ENCODE measurements at regions not wholly inside any gene's neighbourhood (a gene's known extent, or its start where the extent isn't known, plus 50 kb on each side); places are given as distances from the start of the nearest gene placed in this dataset.

DNA sequence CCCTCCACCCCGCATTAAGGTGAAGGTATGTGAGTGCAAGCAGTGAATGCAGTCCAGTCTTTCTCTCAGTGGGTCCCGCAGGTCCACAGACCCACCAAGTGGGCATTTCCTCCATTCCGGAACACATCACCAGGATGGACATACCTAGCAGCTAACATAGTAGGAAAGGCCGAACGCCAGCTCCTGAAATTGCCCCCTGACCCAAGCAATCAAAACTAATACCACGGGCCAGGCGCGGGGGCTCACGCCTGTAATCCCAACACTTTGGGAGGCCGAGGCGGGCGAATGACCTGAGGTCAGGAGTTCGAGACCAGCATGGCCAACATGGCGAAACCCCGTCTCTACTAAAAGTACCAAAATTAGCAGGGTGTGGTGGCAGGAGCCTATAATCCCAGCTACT lies 71.7 kb upstream of the VSTM2B start:
- Histone ChIP-seq H3K4me1 (replicated peaks in 1 of 4; ENCODE audit: control insufficient read depth in 3 of 4, insufficient read depth in 4 of 4, low read length in 3 of 4) (no peaks in the 10 kb centered on the region), H3K9me3 (ENCODE audit: insufficient read depth in 2 of 2, low read depth in 1 of 2, low read length in 1 of 2) (peaks cover 10 to 11% of the 10 kb centered on the region in 2 experiments; a peak in 3 of 4 replicates), H2BK120ac (replicated peaks; ENCODE audit: low read depth, low read length) (no peak overlapping the region), H2BK5ac (ENCODE audit: low read depth, low read length) (no peak overlapping the region), H3K4me3 (ENCODE audit: extremely low read depth in 1 of 4, insufficient read depth in 2 of 4, low read depth in 3 of 4, low read length in 4 of 4) (no peak overlapping the region), H4K5ac (ENCODE audit: insufficient read length, low read depth, low read length) (no peak overlapping the region), H3K23ac (ENCODE audit: insufficient read length) (no peak overlapping the region), H3K4ac (replicated peaks; ENCODE audit: insufficient read length, low read depth, low read length) (no peak overlapping the region), H3K14ac (ENCODE audit: insufficient read length) (no peak overlapping the region), H2BK15ac (ENCODE audit: low read length) (no peak overlapping the region), H3K79me1 (ENCODE audit: low read depth, low read length) (no peaks in the 10 kb centered on the region), H2AFZ (ENCODE audit: low read length) (no peak overlapping the region), H2BK12ac (ENCODE audit: low read depth, low read length) (no peak overlapping the region), H4K20me1 (replicated peaks in 1 of 2; ENCODE audit: control insufficient read depth in 1 of 2, insufficient read depth in 2 of 2, low read length in 2 of 2) (no peaks in the 10 kb centered on the region), H3K18ac (ENCODE audit: extremely low read depth, low read length) (no peak overlapping the region), H3K56ac (replicated peaks; ENCODE audit: insufficient read length, low read depth, low read length) (no peak overlapping the region), H4K91ac (replicated peaks; ENCODE audit: insufficient read length, low read length) (no peak overlapping the region), H4K8ac (ENCODE audit: extremely low read depth, insufficient read depth, low read length) (no peak overlapping the region), H3K23me2 (ENCODE audit: low read depth, low read length) (no peaks in the 10 kb centered on the region), H3K27me3 (replicated peaks in 1 of 4; ENCODE audit: control insufficient read depth in 3 of 4, extremely low read depth in 1 of 4, insufficient read depth in 3 of 4, low read length in 3 of 4) (0 out of 7 replicates have a peak, but pooled peaks cover 0 to 2% (median 0%) of the 10 kb centered on the region in 4 experiments), H3K79me2 (ENCODE audit: control insufficient read depth in 1 of 2, insufficient read depth in 2 of 2, low read length in 2 of 2) (no peaks in the 10 kb centered on the region), H3K27ac (ENCODE audit: low read depth, low read length) (no peak overlapping the region), H3K36me3 (ENCODE audit: control insufficient read depth in 2 of 4, insufficient read depth in 4 of 4, low read length in 3 of 4) (peaks cover 0 to 3% (median 0%) of the 10 kb centered on the region in 4 experiments; a peak in 1 of 8 replicates), H3K4me2 (ENCODE audit: insufficient read depth in 1 of 2, low read depth in 2 of 2, low read length in 2 of 2) (no peak overlapping the region), H3K9ac (replicated peaks in 1 of 4; ENCODE audit: extremely low read depth in 1 of 4, low read depth in 3 of 4, low read length in 3 of 4) (no peak overlapping the region), H2AK5ac (ENCODE audit: low read depth, low read length) (no peak overlapping the region), H2BK20ac (ENCODE audit: low read length) (no peak overlapping the region)
- DNase-seq (ENCODE audit: low read depth in 1 of 2, low spot score in 2 of 2) (peak in 1 of 2 experiments; percentile 10), FAIRE-seq (no peak)
- ChIA-PET POLR2A (ENCODE audit: partially characterized antibody) (no interaction called here), CTCF (ENCODE audit: partially characterized antibody) (interaction anchor here (0.9 to 2.2 kb wide), 4 partner anchors 32 to 69 kb away, joined by 3 to 6 read pairs (median 4); no protein-coding TSS in a partner anchor)
- no peak for TF ChIP-seq POLR2A (IDR thresholded peaks at IDR 0.05; ENCODE audit: control extremely low read depth in 1 of 2, low read depth in 2 of 2, low read length in 2 of 2)
- TF ChIP-seq HDAC6 (IDR thresholded peaks at IDR 0.05; ENCODE audit: low read depth, low read length): no peak
- no peak for TF ChIP-seq CEBPB (IDR thresholded peaks at IDR 0.05; ENCODE audit: low read depth, low read length)
- no peak for TF ChIP-seq RXRA (IDR thresholded peaks at IDR 0.05; ENCODE audit: insufficient read depth, low read depth, low read length)
- no peak for TF ChIP-seq EGR1 (IDR thresholded peaks at IDR 0.05; ENCODE audit: borderline replicate concordance, low read depth, low read length)
- no peak for TF ChIP-seq SIX5 (IDR thresholded peaks at IDR 0.05; ENCODE audit: low read depth, low read length)
- 94% methylated on average over 15 of the region's 15 CpGs; no CpG with 5 or more reads in 1 of the 2 experiments for WGBS, 2 experiments (ENCODE audit: extremely low coverage in 1 of 2, insufficient coverage in 1 of 2, insufficient read length in 1 of 2, insufficient replicate concordance in 2 of 2, low coverage in 1 of 2, low lambda C conversion rate in 2 of 2, missing lambda C conversion rate in 1 of 2)
